ENCODE measurements at regions not wholly inside any gene's neighbourhood (a gene's known extent, or its start where the extent isn't known, plus 50 kb on each side); places are given as distances from the start of the nearest gene placed in this dataset.

GRCh38 chr16:85466989-85467388 lies 146.1 kb upstream of the GSE1 start:
- no peak overlapping the region for H2BK15ac ChIP-seq (ENCODE audit: low read depth, low read length)
- ChIA-PET CTCF (no interaction called here), POLR2A (ENCODE audit: unreplicated experiment) (no interaction called here)
- no peaks in the 10 kb centered on the region for H3K9me3 ChIP-seq (ENCODE audit: control insufficient read depth, insufficient read depth, low read length)
- intact Hi-C loops (cut with micrococcal nuclease) = no loop called here
- peaks cover 64% of the 10 kb centered on the region for H4K20me1 ChIP-seq (ENCODE audit: insufficient read depth, low read length)
- H3K23ac ChIP-seq (ENCODE audit: low read depth, low read length) = no peak overlapping the region
- no peaks in the 10 kb centered on the region for H3K36me3 ChIP-seq (ENCODE audit: control insufficient read depth, insufficient read depth, low read length)
- H4K91ac ChIP-seq (ENCODE audit: insufficient read depth, low read depth, low read length) = no peak overlapping the region
- peaks cover 14 to 34% of the 10 kb centered on the region in 2 experiments for H3K79me1 ChIP-seq (ENCODE audit: low read depth in 1 of 2, low read length in 2 of 2)
- dilution Hi-C loops (cut with HindIII; ENCODE audit: low sequenced_read_pairs, unreplicated experiment) = no loop called here
- H2AK5ac ChIP-seq (ENCODE audit: low read depth, low read length) = no peak overlapping the region
- WGBS, 2 experiments (ENCODE audit: extremely low coverage in 2 of 2, insufficient read length in 1 of 2) = 100% methylated on average over 2 of the region's 12 CpGs; no CpG with 5 or more reads in 1 of the 2 experiments
- no peak for DNase-seq
- H4K8ac ChIP-seq (ENCODE audit: low read depth in 2 of 2, low read length in 2 of 2) = no peak overlapping the region
- H2AFZ ChIP-seq (replicated peaks; ENCODE audit: low read length, poor library complexity) = no peak overlapping the region
- H2BK20ac ChIP-seq (ENCODE audit: low read depth, low read length) = no peak overlapping the region
- no peak overlapping the region for H3K27ac ChIP-seq (ENCODE audit: insufficient read depth, low read length)
- no peak overlapping the region for H3K9ac ChIP-seq (ENCODE audit: low read depth, low read length)
- H3K18ac ChIP-seq (ENCODE audit: low read depth, low read length) = no peak overlapping the region
- no peak overlapping the region for H2BK5ac ChIP-seq (ENCODE audit: low read depth, low read length, poor library complexity, severe bottlenecking)
- H3K56ac ChIP-seq (ENCODE audit: extremely low read depth, insufficient read depth, low read length) = no peak overlapping the region
- in situ Hi-C loops (cut with MboI; ENCODE audit: low sequenced_read_pairs) = no loop called here
- H3K9me1 ChIP-seq (ENCODE audit: insufficient read depth, low read length) = peaks cover 4% of the 10 kb centered on the region
- no peak for TF ChIP-seq MAFK (IDR thresholded peaks at IDR 0.05; ENCODE audit: low read depth, low read length)
- no peak for TF ChIP-seq POLR2A (IDR thresholded peaks at IDR 0.05; ENCODE audit: low read depth, low read length)
- TF ChIP-seq CHD1 (IDR thresholded peaks at IDR 0.05; ENCODE audit: low read depth, low read length) = no peak
- no peak for TF ChIP-seq SMC3 (IDR thresholded peaks at IDR 0.05; ENCODE audit: low read depth, low read length)
- TF ChIP-seq NFE2L2 (IDR thresholded peaks at IDR 0.05; ENCODE audit: low read depth, low read length) = no peak
- TF ChIP-seq MAZ (IDR thresholded peaks at IDR 0.05; ENCODE audit: borderline replicate concordance, low read depth, low read length) = no peak
- no peak for TF ChIP-seq BHLHE40 (IDR thresholded peaks at IDR 0.05; ENCODE audit: low read depth, low read length)
- TF ChIP-seq MXI1 (IDR thresholded peaks at IDR 0.05; ENCODE audit: borderline replicate concordance, low read depth, low read length) = no peak
- TF ChIP-seq RFX5 (IDR thresholded peaks at IDR 0.05; ENCODE audit: low read depth, low read length) = no peak
- TF ChIP-seq USF2 (IDR thresholded peaks at IDR 0.05; ENCODE audit: low read depth, low read length) = no peak
- TF ChIP-seq FOS (IDR thresholded peaks at IDR 0.05; ENCODE audit: low read depth, low read length) = no peak
- TF ChIP-seq, protein P1, sequence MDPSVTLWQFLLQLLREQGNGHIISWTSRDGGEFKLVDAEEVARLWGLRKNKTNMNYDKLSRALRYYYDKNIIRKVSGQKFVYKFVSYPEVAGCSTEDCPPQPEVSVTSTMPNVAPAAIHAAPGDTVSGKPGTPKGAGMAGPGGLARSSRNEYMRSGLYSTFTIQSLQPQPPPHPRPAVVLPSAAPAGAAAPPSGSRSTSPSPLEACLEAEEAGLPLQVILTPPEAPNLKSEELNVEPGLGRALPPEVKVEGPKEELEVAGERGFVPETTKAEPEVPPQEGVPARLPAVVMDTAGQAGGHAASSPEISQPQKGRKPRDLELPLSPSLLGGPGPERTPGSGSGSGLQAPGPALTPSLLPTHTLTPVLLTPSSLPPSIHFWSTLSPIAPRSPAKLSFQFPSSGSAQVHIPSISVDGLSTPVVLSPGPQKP (IDR thresholded peaks at IDR 0.05; ENCODE audit: borderline replicate concordance, low read depth, low read length) = no peak
- TF ChIP-seq CEBPB (IDR thresholded peaks at IDR 0.05; ENCODE audit: low read depth, low read length) = no peak
- TF ChIP-seq RAD21 (IDR thresholded peaks at IDR 0.05; ENCODE audit: low read length) = no peak
- no peak overlapping the region for H2BK120ac ChIP-seq (ENCODE audit: low read depth, low read length)
- no peaks in the 10 kb centered on the region for H3K27me3 ChIP-seq (ENCODE audit: control insufficient read depth, insufficient read depth, low read length)
- ATAC-seq (ENCODE audit: low read depth) = no peak
- peaks cover 11% of the 10 kb centered on the region for H3K4me1 ChIP-seq (ENCODE audit: control insufficient read depth, insufficient read depth, low read length)
- H2AK9ac ChIP-seq (replicated peaks; ENCODE audit: low read depth, low read length, poor library complexity) = no peak overlapping the region
- H3K14ac ChIP-seq (replicated peaks; ENCODE audit: low read depth, low read length) = no peak overlapping the region
- no peak overlapping the region for H4K5ac ChIP-seq (ENCODE audit: low read depth, low read length)
- no TSS peak for BruUV-seq (replicated peaks)
- no peak overlapping the region for H3K4ac ChIP-seq (ENCODE audit: low read depth, low read length)
- no peak overlapping the region for H3K4me2 ChIP-seq (ENCODE audit: low read depth, low read length)
- H3K4me3 ChIP-seq (ENCODE audit: insufficient read depth, low read depth, low read length) = no peak overlapping the region

Measured in IMR-90 (cell line).